HG03066 (cell line): ENCODE measurements at regions not wholly inside any gene's neighbourhood (a gene's known extent, or its start where the extent isn't known, plus 50 kb on each side); places are given as distances from the start of the nearest gene placed in this dataset.
"Not testable (repeated sequence)": the region's sequence is repeated elsewhere in the genome, so short reads cannot be mapped to it uniquely, and the experiment has no call there.

Experiments
- ATAC-seq: cut with Tn5 transposase; IDR thresholded peaks from one replicate; pipeline ENCODE4 v1.9.1; 2021; ENCODE audit warnings: low read depth; ENCODE audit not compliant: unreplicated experiment

DNA sequence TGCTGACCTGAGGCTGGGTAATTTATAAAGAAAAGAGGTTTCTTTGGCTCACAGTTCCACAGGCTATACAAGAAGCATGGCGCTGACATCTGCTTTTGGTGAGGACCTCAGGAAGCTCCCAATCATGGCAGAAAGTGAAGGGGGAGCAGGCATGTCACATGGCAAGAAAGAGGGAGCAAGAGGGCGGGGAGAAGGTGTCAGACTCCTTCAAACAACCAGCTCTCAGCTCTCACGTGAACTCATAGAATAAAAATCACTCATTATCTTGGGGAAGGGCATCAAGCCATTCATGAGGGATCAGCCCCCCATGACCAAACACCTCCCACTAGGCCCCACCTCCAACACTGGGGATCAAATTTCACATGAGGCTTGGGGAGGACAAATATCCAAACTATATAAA, 266.8 kb downstream of the RHOU start:
- no peak for ATAC-seq

DNA sequence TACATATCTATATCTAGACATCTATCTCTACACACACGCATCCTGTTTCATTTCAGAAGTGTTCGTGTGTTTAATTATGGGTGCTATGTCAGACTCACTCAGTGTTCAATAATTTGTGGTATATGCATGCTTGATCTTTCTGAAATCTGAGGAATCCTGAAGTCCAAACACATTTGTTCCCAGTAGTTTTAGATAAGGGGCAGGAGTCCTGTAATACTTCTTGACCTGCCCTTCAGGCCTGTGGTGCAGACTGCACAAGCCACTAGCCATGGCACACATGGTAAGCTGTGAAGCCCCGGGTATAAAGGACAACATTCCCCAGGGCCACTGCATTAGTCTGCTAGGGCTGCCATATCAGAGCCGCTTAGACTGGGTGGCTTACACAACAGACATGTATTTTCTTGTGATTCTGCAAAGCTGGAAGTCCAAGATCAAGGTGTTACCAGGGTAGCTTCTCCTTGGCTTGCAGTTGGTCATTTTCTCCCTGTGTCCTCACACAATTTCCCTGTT, 267.2 kb downstream of the RHOU start:
- ATAC-seq: no peak

DNA sequence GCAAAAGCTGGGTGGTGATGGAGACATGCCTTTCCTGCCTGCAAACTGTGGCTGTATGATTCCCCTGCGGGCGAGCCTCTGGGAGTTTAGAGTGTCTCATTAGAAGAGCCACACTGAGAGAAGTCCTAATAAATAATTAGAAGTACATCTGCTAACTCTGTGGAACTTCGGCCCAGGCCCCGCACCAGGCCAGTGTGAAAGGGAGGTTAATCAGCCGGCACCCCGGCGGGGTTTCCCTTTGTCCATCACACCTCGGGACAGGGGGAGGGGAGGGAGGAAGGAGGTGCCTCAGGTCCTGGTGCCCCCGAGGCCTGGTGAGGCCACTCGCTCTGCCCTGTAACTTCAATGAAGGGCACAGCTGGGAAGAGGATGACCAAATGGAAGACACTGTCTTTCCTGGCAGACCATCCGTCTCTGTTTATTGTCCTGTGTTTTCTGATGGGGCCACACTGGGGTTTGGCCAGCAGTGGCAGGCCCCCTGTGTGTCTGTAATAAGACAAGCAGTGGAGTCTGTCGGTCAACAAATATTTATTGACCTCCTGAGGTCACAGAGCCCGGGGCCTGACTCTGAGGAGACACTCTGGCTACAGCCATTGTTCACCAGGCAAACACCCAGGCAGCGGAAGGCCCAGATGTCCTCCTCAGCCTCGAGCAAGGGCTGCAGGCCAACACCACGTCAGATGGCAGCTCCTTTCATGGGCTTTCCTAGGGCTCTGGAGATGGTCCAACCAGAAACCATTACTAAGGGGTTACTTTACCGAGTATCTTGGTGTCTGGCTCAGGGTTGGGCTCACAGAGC, 267.5 kb upstream of the RAB4A start:
- ATAC-seq: no peak

DNA sequence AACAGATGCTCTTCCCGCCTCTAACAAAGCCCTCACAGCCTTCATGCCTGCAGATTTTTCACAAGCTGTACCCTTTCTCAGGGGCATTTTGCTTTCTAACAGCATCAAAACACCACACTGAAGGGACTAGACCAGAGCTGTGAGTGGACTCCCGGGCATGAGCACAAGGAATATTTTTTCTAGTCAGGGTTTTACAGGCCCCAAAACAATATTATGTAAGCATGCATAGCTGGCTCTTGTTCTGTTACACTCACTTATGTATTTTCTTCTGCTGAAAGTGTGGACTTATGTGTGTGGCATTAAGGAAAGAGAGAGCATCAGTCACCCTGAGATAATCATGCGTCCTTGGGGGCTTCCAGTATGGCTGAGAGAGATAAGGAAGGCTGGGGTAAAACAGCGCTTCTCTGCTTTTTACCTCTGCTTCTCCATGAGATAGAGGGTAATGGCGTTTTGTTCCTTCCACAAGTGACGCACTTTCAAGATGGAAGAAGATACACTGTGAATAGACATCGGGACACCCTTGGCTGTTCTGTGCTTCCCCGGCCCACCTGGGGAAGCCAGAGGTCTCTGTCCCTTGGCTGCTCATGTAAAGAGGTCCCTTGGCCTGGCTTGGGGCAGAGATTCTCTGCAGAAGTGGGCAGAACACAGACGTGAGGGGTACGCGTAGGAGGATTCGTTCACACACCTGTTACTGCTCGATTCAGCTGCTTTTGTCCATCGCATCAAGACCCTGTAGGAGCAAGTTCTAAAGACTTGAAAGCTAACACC, 266.7 kb upstream of the RAB4A start:
- ATAC-seq: no peak

DNA sequence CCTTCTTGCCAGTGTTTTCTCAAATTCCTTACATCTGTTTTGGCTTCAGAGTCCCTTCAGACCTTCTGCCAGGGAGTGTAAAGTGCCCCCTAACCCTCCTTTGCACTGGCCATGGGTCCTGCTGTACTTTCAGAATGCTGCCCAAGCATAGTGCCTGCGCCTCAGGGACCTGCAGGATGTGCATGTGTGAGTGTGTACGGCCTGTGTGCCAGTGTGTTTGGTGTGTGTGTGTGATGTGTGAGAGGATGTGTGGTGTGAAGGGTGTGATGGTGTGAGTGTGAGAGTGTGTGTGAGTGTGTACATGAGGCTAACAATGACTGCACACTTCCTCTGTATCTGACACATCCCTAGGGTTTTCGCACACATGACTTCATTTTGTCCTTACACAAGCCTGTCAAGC, 265.8 kb upstream of the RAB4A start:
- ATAC-seq: no peak

DNA sequence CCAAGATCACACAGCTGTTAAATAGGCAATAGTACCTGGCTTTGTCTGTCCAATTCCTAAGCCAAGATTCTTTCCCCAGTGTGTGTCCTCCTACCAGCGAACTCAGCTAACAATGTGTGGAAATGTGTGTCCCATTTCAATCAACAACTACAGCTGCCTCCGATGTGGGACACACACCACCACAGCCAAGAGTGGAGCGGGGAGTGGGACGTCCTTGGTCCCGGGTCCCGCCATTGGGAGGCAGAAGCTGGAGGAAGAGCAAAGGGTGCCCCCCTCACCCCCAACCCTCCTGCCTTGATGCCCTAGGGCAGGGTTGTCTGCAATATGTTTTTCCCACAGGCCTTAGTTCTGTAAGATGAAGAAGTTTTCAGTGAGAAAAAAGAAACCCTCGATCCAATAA, 265.4 kb upstream of the RAB4A start:
- ATAC-seq: no peak

DNA sequence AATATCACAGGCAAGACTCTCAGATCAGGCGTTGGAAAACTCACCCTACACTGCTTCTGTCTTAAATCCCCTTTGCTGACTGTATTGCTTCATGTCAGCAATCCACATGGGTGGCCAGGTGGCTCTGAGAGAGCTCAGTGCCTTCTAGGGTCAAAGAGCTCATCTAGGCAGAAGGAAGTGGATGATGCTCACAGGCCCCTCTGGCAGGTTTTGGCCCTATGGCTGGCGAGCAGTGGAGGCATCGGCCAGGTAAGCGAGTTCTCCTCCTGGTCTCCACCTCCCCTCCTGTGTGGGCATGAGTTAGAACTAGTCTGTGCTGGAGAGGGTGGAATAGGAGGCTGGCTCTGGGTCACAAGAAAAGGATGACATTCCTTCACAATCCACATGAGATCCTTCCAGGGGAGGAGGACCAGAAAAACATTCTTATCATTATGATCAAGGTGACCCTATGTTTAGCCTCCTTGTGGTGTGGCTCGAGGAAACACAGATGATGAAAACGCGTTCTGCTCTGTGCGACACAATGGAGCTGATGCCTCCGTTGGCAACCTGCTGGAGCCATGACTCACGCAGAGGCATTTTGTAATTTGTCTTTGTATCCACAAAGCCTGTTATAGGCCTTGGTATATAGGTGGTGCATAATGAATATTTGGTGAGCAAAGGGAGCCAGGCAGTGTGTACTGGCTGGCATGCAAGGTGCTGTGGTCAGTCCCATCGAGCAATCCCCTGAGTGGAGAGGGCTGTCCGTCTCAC, 264.6 kb upstream of the RAB4A start:
- no peak for ATAC-seq

DNA sequence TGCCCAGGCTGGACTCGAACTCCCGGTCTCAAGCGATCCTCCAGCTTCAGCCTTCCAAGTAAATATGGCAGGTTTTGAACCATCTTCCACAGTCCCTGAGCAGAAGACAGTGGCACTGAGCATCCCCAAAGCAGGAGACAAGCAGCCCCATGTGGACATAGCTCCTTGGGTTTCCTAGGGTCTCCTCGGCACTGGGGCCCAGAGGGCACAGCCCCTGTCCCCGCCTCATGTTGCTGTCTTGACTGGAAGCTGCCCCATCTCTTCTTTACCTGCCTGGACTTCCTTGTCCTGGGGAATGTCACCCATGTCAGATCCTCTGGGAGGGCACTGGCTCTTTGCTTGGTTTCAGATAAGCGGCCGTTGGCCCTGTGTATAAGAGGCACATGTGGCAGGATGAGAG, 263.7 kb upstream of the RAB4A start:
- ATAC-seq: no peak

DNA sequence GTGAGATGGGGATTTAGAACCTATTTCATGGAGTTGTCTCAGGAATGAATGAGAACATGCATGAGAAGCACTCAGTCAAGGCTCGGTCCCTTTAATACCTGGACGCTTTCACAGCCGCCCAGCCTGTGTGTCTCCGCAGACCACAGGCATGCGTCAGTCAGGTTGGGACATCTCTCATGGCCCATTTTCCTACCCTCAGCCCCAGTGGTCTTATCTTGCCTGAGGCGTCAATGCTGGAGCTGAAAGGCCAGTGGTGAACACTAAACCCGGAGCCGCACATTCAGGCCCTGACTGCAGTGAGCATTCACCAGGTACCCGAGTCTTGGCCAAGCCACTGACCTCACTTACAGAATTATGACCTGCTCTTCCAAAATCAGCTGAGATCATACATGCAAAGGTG, 263.2 kb upstream of the RAB4A start:
- ATAC-seq: no peak

DNA sequence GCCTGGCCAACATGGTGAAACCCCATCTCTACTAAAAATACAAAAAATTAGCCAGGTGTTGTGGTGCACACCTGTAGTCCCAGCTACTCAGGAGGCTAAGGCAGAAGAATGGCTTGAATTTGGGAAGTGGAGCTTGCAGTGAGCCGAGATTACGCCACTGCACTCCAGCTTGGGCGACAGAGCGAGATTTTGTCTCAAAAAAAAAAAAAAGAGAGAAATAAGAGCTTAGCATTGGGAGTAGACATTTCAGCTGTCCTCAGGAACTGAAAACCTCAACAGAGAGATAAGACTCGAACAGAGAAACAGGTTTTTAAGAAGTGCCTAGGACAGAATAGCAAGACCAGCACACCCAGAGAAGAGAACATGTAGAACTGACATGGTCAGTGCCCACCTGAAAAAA, 262.6 kb upstream of the RAB4A start:
- ATAC-seq: not testable (repeated sequence)

DNA sequence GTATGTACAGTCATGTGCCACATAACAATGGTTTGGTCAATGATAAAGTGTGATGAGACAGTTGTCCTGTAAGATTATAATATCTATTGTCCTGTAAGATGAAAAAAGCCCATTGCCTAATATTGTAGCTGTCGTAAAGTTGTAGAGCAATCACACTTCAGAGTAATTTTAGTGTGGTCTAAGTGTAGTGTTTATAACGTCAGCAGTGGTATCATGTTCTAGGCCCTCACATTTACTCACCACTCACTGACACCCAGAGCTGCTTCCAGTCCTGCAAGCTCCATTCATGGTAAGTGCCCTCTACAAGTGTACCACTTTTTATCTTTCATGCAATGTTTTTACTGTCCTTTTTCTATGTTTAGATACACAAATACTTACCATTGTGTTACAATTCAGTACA, 259.9 kb upstream of the RAB4A start:
- no peak for ATAC-seq

DNA sequence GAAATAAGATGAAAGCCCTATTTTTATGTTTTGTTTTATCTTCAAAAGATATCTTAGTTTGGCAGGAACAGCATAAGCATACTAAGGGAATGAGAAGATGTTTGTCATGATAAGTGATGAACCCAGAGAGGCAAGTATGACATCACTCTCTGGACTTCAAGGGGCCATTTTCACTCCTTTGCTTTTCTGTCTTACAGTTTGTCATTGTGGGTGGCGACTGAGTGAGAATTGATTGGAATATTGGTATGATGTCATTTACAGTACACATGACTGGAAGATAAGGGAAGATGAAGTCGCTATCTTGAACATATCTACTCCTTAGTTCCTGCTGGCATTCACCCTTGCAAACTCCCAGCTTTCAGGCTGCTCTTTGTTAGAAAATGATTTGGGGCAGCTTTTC, 258.1 kb upstream of the RAB4A start:
- ATAC-seq: no peak

DNA sequence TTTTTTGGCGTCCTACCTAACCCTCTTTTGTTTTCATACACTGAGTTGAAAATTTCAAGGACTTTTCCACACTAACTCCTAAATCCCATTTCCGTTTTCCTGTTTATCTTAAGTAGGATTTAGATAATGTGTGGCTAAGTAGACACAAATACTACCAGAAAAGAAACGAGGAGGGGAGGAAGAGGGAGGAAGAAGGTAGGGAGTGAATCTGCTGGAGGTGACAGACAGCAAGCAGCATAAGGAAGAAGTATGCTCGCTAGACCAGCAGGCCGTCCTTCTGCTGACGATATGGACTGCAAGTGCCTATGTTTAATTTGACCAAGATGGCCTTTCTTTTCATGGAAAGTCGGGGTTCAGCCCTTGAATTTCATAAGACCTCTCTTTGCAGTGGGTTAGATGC, 256.9 kb upstream of the RAB4A start:
- no peak for ATAC-seq

DNA sequence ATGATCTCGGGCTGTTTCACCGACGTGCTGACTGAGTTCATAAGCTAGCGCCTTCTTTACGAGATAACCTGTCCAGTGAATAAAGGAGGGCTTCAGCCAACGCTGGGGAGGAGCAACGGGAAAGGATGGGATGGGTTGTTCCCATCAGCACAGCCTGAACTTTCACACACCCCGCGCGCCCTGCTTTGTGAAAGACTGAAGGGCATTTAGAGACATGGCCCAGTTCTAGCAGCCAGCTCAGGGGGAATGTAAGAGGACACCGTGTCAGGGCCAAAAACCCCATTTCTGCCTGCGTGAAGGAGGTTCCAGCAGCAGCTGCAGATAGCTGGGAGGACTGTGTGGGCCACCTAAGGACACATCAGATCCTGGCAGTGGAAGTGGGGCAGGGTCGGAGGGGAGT, 255.1 kb upstream of the RAB4A start:
- ATAC-seq: no peak

DNA sequence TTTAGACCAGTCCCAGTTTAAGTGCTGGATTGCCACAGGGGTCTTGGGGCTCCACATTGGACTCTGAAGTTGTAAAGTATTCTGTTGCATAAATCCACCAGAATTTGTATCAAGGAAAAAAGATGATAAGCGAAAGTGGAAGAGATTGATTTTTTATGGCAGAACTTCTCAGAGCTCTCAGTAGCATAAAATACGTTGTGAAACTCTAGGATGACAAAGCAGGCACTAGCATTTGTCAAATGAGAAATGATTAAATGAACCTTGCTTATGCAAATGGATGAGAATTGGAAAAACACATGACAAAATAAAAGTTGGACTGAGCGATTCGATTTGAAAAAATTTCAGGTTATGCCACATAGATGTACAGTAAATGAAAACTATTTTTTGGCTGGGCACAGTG, 253.8 kb upstream of the RAB4A start:
- ATAC-seq: no peak

DNA sequence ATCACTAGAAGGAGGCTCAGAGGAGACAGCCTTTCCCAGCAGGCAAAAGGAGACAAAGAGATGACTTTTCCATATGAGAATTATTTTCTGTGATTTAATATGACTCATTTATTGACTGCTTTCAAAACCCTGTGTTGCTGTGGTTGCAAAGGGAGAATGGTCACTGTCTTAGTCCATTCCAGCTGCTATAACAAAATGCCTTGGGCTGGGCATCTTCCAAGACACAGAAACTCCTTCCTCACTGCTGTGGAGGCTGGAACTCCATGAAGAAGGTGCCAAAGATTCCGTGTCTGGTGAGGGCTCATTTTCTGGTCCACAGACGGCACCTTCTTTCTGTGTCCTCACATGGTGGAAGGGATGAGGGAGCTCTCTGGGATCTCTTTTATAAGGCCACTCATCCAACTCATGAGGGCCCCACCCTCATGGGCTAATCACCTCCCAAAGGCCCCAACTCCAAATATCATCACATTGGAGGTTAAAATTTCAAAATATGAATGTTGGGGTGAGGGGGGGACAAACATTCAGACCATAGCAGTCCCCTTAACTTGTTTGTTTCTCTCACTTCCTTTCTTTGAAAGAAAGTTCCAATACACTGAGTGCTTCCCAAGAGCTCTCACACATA, 252.1 kb upstream of the RAB4A start:
- no peak for ATAC-seq

DNA sequence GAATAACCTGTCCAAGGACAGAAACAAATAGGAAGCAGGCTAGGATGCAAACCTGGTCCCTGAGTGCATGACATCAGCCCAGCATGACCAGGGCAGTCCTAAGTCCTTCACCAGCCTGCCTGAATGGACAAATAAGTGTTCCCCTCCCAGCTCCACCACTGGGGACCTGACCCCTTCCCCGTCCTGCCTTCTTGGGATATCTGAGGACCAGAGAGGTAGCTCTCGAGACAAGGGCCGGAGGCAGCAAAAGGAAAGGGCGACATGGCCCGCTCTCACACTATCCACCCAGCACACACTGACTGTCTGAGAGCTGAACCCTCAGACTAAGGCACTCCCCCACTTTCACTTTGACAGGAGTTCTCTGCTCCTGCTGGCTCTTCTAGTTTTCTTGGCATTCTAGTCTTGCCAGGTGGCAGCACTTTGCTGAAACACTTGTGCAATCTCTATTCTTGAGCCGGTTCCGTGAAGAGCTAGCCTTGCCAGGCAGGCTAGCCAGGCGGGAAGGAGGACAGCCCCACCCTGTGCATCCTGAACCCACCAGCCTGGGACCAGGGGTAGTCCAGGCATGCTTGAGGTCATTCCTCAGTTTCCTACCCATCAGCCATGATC, 251.1 kb upstream of the RAB4A start:
- ATAC-seq: no peak

DNA sequence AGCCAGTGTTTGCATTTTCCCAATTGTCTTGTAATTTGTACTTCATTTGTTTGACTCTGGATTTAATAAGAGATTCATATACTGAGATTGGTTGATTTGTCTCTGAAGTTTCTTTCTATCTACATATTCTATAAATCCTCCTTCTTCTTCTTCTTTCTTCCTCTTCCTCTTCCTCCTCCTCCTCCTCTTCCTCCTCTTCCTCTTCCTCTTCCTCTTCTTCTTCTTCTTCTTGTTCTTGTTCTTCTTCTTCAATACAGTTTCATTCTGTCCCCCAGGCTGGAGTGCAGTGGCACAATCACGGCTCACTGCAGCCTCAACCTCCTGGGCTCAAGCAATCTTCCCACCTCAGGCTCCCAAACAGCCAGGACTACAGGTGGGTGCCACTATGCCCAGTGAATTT, 249.9 kb upstream of the RAB4A start:
- ATAC-seq: not testable (repeated sequence)

DNA sequence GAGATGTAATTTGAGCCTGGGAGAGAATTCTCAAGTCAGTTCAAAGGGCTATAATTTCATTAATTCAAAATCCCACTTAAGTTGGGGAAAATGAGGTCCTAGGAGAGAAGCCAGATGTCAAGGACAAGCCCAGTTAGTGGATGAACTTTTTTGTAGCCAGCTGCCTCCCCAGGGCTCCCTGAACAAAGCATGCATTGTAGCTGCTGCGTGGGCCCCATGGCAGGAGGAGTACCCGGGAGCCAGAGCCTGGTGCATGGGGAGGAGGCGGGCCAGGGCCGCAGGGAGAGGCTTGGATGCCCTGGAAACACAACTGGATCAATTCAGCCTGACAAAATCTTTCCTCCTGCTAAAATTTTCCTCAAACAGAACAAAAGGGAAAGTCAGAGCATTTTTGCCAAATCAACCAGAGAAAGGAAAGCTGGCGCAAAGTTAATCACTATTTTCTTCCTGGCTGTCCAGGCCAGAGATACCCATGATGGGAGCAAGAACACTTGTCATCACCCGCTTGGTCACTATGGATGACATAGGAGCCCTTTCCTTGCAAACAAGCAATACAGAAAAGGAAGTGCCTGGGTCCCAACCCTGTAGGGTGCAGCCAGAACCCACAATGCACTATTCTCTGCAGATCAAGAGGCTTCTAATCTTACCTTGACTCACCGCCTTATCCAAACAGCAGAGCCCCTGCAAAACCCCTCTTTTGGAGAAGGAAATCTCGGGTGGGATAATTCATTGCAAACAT, 248.1 kb upstream of the RAB4A start:
- ATAC-seq: no peak
